K562 (cell line): ENCODE measurements at regions not wholly inside any gene's neighbourhood (a gene's known extent, or its start where the extent isn't known, plus 50 kb on each side); places are given as distances from the start of the nearest gene placed in this dataset.

Experiments used
- ATAC-seq: fragments of 200-7000 bp; cut with Tn5 transposase; 3 replicates; pipeline ENCODE4 v1.9.1; 2020; ENCODE audit warnings: moderate library complexity
- BruUV-seq: library from RNA; stranded (reverse); fragments of 400-500 nt; replicated peaks from 2 replicates; lab custom pipeline; 2021; lab: Mats Ljungman, UMichigan
- CTCF ChIA-PET: fragments of 300-600 bp; formaldehyde crosslinking; extraction: SDS; loops from one replicate; lab custom pipeline; 2021; ENCODE audit warnings: low intra/inter-chr PET ratio; lab: Yijun Ruan, JAX
- POLR2A ChIA-PET: fragments of 300-600, 350-650 bp; sonication (Branson Sonifier 250); formaldehyde crosslinking; extraction: SDS; loops from one replicate; lab custom pipeline; 2021; ENCODE audit warnings: antibody characterized with exemption, inconsistent platforms; lab: Yijun Ruan, JAX
- DNase-seq, 4 experiments: peaks; one replicate each; pipeline versions ENCODE4 v3.0.0 to v3.0.0-alpha.2; 2011 to 2018; ENCODE audit warnings: low spot score in 3 of 4, mixed read lengths in 3 of 4; ENCODE audit errors: extremely low read depth in 1 of 4
- FAIRE-seq: peaks from 2 replicates; lab custom pipeline; 2011; peaks lifted over from hg19 to GRCh38; lab: Jason Lieb, UNC
- H2AFZ ChIP-seq: 2 replicates; pipeline ENCODE4 v1.6.0; 2011; ENCODE audit warnings: low read depth, low read length, control low read depth, inconsistent platforms
- H3K27ac ChIP-seq: fragments of 200-600 bp; 3 replicates; pipeline ENCODE4 v1.8.0; 2011; ENCODE audit warnings: low read depth, mild to moderate bottlenecking, control low read depth, inconsistent platforms, low read length, moderate library complexity, mixed read lengths; ENCODE audit errors: extremely low read depth
- H3K27me3 ChIP-seq, 2 experiments: fragments of 300-600 bp in 1 of 2; 2 replicates in 1 of 2; 3 replicates in 1 of 2; pipeline versions ENCODE4 v1.6.0 to v1.8.0; 2011; ENCODE audit warnings: inconsistent platforms in 2 of 2, low read length in 2 of 2, mild to moderate bottlenecking in 1 of 2, mixed read lengths in 1 of 2, moderate library complexity in 1 of 2; ENCODE audit not compliant: control insufficient read depth in 2 of 2, insufficient read depth in 2 of 2
- H3K36me3 ChIP-seq: fragments of 300-600 bp; 3 replicates; pipeline ENCODE4 v1.8.0; 2011; ENCODE audit warnings: mild to moderate bottlenecking, low read length, inconsistent platforms; ENCODE audit not compliant: control insufficient read depth, insufficient read depth
- H3K4me1 ChIP-seq, 2 experiments: fragments of 200-600 bp in 1 of 2; replicated peaks in 1 of 2; 2 replicates in 1 of 2; 3 replicates in 1 of 2; pipeline versions ENCODE4 v1.5.1 to v1.8.0; 2011; ENCODE audit warnings: inconsistent platforms in 2 of 2, low read length in 2 of 2, mild to moderate bottlenecking in 1 of 2, mixed read lengths in 1 of 2, moderate library complexity in 1 of 2; ENCODE audit not compliant: control insufficient read depth in 2 of 2, insufficient read depth in 2 of 2
- H3K4me2 ChIP-seq: 2 replicates; pipeline ENCODE4 v1.6.1; 2011; ENCODE audit warnings: low read length, control low read depth, inconsistent platforms, mixed read lengths; ENCODE audit not compliant: insufficient read depth
- H3K4me3 ChIP-seq: fragments of 200-600 bp; sonication (generic), shearing (Covaris generic); 2 replicates; pipeline ENCODE4 v1.5.1; 2016; ENCODE audit warnings: control low read depth, inconsistent platforms
- H3K79me2 ChIP-seq: fragments of 200-600 bp; 3 replicates; pipeline ENCODE4 v1.8.0; 2011; ENCODE audit warnings: low read length, inconsistent platforms; ENCODE audit not compliant: control insufficient read depth, insufficient read depth
- H3K9ac ChIP-seq, 2 experiments: 2 replicates each; pipeline versions ENCODE4 v1.6.0 to v1.6.1; 2011; ENCODE audit warnings: low read depth in 2 of 2, low read length in 2 of 2, control low read depth in 1 of 2, inconsistent platforms in 1 of 2, mild to moderate bottlenecking in 1 of 2, mixed read lengths in 1 of 2; ENCODE audit not compliant: insufficient read depth in 1 of 2
- H3K9me1 ChIP-seq: one replicate; pipeline ENCODE4 v1.6.0; 2011; ENCODE audit warnings: inconsistent platforms, mild to moderate bottlenecking, low read length, moderate library complexity; ENCODE audit not compliant: control insufficient read depth, insufficient read depth
- H3K9me3 ChIP-seq: replicated peaks from 2 replicates; pipeline ENCODE4 v1.5.1; 2011; ENCODE audit warnings: low read depth, low read length, inconsistent platforms; ENCODE audit not compliant: control insufficient read depth, insufficient read depth
- H4K20me1 ChIP-seq: replicated peaks from 2 replicates; pipeline ENCODE4 v1.6.1; 2011; ENCODE audit warnings: low read length, inconsistent platforms, mixed read lengths; ENCODE audit not compliant: control insufficient read depth, insufficient read depth
- ATF1 ChIP-seq, 2 experiments: fragments of 450-650 bp in 1 of 2; IDR thresholded peaks; 2 replicates each; pipeline ENCODE4 v1.6.1; 2016; ENCODE audit warnings: missing compliant biosample characterization in 1 of 2, missing genetic modification characterization in 1 of 2
- CC2D1A ChIP-seq: fragments of 450-650 bp; IDR thresholded peaks from 2 replicates; pipeline ENCODE4 v1.6.1; 2017; ENCODE audit warnings: mild to moderate bottlenecking
- CXXC5 ChIP-seq: fragments of 250-450 bp; sonication (Bioruptor Pico); IDR thresholded peaks from 2 replicates; pipeline ENCODE4 v1.8.0; 2022; ENCODE audit warnings: inconsistent platforms, mild to moderate bottlenecking, moderate library complexity
- HCFC1 ChIP-seq: IDR thresholded peaks from 2 replicates; pipeline ENCODE4 v1.6.1; 2012; ENCODE audit warnings: low read depth, low read length, improper control_type of control experiment
- IRF2 ChIP-seq: sonication (generic); formaldehyde crosslinking; IDR thresholded peaks from 2 replicates; pipeline ENCODE4 v1.8.1; 2022; ENCODE audit warnings: mild to moderate bottlenecking, missing genetic modification reagents
- MTF1 ChIP-seq: fragments of 250-450 bp; sonication (Bioruptor Pico); IDR thresholded peaks from 2 replicates; pipeline ENCODE4 v1.9.0; 2021; ENCODE audit warnings: moderate library complexity, mild to moderate bottlenecking, inconsistent platforms, borderline replicate concordance
- SNRNP70 ChIP-seq: fragments of 200-400 bp; formaldehyde crosslinking; optimal IDR thresholded peaks from 2 replicates; pipeline ENCODE3; 2017; ENCODE audit warnings: low read depth, low read length
- TBP ChIP-seq: optimal IDR thresholded peaks from 2 replicates; pipeline ENCODE3; 2011; ENCODE audit warnings: low read depth, low read length, improper control_type of control experiment
- ZBTB8A ChIP-seq: fragments of 450-650 bp; IDR thresholded peaks from 2 replicates; pipeline ENCODE4 v1.6.1; 2018; ENCODE audit warnings: mild to moderate bottlenecking, moderate library complexity; ENCODE audit not compliant: partially characterized antibody
- ZC3H11A ChIP-seq: IDR thresholded peaks from 2 replicates; pipeline ENCODE4 v1.6.1; 2012; ENCODE audit warnings: low read depth, low read length, improper control_type of control experiment
- ZNF696 ChIP-seq: fragments of 250-450 bp; sonication (Bioruptor Pico); conservative IDR thresholded peaks from 2 replicates; pipeline ENCODE4 v1.4.0; 2020; ENCODE audit warnings: mild to moderate bottlenecking, moderate library complexity
- WGBS: fragments of 100-300 bp; shearing (Covaris generic); methylation state at CpG from one replicate; pipeline ENCODE4 v1.1.6; 2016; ENCODE audit warnings: low coverage, mixed read lengths; ENCODE audit not compliant: insufficient coverage; ENCODE audit errors: missing lambda C conversion rate; 5-methylcytosine and 5-hydroxymethylcytosine counted together
- in situ Hi-C: fragments of 300-500 bp; cut with MboI; formaldehyde crosslinking; loops from 4 replicates; pipeline ENCODE4 v1.15.0; 2018; ENCODE audit warnings: inconsistent platforms, mixed read lengths
- intact Hi-C: fragments of 100-400 bp; cut with micrococcal nuclease; formaldehyde crosslinking; loops from 2 replicates; pipeline ENCODE4 v1.14.2; 2022
- TF ChIP-seq, protein P1 (sequence below): fragments of 150-350 bp; IDR thresholded peaks from 2 replicates; pipeline ENCODE4 v1.6.1; 2014; ENCODE audit warnings: low read depth, mild to moderate bottlenecking, low read length, borderline replicate concordance
- TF ChIP-seq, protein P2 (sequence below): fragments of 450-650 bp; formaldehyde crosslinking; IDR thresholded peaks from 2 replicates; pipeline ENCODE4 v1.4.0; 2020; ENCODE audit warnings: mild to moderate bottlenecking

DNA sequence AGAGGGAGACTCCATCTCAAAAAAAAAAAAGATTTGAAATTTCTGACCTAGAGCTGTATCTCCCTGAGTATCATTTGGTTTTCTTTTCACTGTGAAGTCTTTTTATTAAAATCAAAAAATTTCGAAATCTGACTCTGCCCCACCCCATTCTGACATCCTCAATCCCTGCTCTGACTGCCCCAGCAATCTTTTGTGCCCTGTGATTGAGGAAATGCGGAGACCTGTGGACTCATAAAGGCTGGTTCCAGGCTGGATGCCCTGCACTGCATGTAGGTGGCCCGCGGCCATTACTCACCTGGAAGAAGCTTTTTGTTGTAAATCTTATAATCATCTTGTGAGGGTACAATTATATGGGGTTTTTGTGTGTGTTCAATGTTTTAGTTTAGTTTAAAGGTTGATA lies 147.3 kb upstream of the SEMA6D start:
- no peak for ATAC-seq
- 0% methylated on average over 4 of the region's 4 CpGs for WGBS

More for the DNA sequence above, 147.3 kb upstream of the SEMA6D start:
- Histone ChIP-seq H2AFZ (no peak overlapping the region), H3K27me3 (no peaks in the 10 kb centered on the region), H4K20me1 (no peaks in the 10 kb centered on the region), H3K4me3 (no peak overlapping the region), H3K9me3 (no peaks in the 10 kb centered on the region), H3K79me2 (no peaks in the 10 kb centered on the region), H3K9me1 (no peaks in the 10 kb centered on the region), H3K36me3 (no peaks in the 10 kb centered on the region), H3K9ac (no peak overlapping the region), H3K4me1 (no peaks in the 10 kb centered on the region), H3K4me2 (no peak overlapping the region), H3K27ac (no peak overlapping the region)
- ChIA-PET CTCF (no interaction called here), POLR2A (no interaction called here)
- intact Hi-C loops: no loop called here
- no TSS peak for BruUV-seq
- FAIRE-seq (no peak), DNase-seq (no peak)
- in situ Hi-C loops: no loop called here
- TF ChIP-seq CC2D1A (no peak), TBP (no peak), ZC3H11A (no peak), ATF1 (CRISPR knock-in tag; IDR thresholded peaks at IDR 0.05) (no peak), ATF1 (tag; IDR thresholded peaks at IDR 0.05) (no peak), ZNF696 (CRISPR knock-in tag) (no peak), IRF2 (CRISPR knock-in tag) (no peak), SNRNP70 (no peak), ZBTB8A (no peak), MTF1 (no peak), HCFC1 (no peak), CXXC5 (CRISPR knock-in tag) (no peak)
- TF ChIP-seq, protein P1, sequence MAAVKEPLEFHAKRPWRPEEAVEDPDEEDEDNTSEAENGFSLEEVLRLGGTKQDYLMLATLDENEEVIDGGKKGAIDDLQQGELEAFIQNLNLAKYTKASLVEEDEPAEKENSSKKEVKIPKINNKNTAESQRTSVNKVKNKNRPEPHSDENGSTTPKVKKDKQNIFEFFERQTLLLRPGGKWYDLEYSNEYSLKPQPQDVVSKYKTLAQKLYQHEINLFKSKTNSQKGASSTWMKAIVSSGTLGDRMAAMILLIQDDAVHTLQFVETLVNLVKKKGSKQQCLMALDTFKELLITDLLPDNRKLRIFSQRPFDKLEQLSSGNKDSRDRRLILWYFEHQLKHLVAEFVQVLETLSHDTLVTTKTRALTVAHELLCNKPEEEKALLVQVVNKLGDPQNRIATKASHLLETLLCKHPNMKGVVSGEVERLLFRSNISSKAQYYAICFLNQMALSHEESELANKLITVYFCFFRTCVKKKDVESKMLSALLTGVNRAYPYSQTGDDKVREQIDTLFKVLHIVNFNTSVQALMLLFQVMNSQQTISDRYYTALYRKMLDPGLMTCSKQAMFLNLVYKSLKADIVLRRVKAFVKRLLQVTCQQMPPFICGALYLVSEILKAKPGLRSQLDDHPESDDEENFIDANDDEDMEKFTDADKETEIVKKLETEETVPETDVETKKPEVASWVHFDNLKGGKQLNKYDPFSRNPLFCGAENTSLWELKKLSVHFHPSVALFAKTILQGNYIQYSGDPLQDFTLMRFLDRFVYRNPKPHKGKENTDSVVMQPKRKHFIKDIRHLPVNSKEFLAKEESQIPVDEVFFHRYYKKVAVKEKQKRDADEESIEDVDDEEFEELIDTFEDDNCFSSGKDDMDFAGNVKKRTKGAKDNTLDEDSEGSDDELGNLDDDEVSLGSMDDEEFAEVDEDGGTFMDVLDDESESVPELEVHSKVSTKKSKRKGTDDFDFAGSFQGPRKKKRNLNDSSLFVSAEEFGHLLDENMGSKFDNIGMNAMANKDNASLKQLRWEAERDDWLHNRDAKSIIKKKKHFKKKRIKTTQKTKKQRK: no peak
- TF ChIP-seq, protein P2, sequence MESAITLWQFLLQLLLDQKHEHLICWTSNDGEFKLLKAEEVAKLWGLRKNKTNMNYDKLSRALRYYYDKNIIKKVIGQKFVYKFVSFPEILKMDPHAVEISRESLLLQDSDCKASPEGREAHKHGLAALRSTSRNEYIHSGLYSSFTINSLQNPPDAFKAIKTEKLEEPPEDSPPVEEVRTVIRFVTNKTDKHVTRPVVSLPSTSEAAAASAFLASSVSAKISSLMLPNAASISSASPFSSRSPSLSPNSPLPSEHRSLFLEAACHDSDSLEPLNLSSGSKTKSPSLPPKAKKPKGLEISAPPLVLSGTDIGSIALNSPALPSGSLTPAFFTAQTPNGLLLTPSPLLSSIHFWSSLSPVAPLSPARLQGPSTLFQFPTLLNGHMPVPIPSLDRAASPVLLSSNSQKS (CRISPR knock-in tag): no peak
